HG03342 (cell line): ENCODE measurements at regions not wholly inside any gene's neighbourhood (a gene's known extent, or its start where the extent isn't known, plus 50 kb on each side); places are given as distances from the start of the nearest gene placed in this dataset.
"Not testable (repeated sequence)": the region's sequence is repeated elsewhere in the genome, so short reads cannot be mapped to it uniquely, and the experiment has no call there.

Experiments
- ATAC-seq: cut with Tn5 transposase; IDR thresholded peaks from one replicate; pipeline ENCODE4 v1.9.1; 2021; ENCODE audit warnings: mild to moderate bottlenecking, moderate library complexity; ENCODE audit not compliant: unreplicated experiment

- ATAC-seq, result no peak
Observed at GRCh38 chr3:22659651-22660475, 543.3 kb upstream of the UBE2E2 start.

- ATAC-seq, result no peak
Observed at GRCh38 chr3:22660606-22661005, 542.5 kb upstream of the UBE2E2 start.

DNA sequence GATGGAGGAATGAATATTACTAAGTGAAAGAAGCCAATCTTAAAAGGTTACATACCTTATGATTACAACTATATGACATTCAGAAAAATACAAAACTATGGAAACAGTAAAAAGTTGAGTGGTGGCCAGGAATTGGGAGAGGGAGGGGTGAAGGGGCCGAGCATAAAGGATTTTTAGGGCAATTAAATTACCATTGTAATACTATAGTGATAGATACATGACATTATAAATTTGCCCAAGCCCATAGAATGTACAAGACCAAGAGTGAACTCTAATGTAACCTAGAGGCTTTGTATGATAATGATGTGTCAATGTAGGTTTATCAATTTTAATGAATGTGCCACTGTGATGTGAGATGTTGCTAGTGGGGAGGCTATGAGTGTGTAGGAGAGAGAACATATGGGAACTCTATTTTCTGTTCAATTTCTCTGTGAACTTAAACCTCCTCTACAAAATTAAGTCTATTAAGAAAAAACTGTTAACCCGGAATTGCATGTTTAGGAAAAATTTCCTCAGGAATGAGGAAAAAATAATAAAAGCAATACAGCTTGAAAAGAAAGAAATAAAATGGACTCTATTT lies 541.9 kb upstream of the UBE2E2 start:
- ATAC-seq, result no peak

DNA sequence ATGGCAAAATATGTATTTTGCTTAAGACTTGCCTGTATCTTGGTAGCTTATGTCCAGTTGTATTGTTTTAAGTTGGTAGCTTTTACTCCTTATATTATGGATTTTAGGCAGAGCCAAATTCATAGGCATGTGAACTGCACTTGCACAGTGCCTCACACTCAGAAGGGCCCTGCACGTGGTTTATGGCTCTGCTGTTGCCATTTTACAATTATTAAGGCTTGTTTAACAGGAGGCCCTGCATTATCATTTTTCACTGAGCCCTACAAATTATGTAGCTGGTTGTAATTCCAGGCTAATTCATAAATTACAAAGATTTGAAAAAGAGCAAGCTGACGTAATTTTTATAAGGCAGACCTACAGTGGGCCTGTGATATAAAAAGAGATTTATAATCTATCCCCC lies 537.6 kb upstream of the UBE2E2 start:
- ATAC-seq, result no peak

DNA sequence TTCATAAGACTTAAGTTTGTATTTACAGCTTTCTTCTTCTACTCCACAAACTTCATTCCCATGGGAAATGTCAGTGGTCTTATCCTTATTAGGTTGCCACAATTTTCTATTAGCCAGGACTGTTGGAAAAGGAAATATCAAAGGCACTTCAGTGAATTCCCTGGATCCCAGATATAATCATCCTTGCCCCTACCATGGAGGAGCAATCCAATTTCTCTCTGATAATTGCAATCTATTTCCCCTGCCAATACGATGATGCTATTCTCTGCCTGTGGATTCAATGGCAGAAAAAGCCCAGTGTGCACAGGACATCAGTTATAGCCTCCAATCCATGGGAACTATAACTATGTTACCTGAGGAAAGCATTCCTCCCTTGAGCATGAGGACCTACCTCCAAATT lies 536.4 kb upstream of the UBE2E2 start:
- ATAC-seq, result no peak

- ATAC-seq, result no peak
Observed at GRCh38 chr3:22671848-22672247, 531.3 kb upstream of the UBE2E2 start.

- no peak for ATAC-seq
Observed at GRCh38 chr3:22684739-22685138, 518.4 kb upstream of the UBE2E2 start.

DNA sequence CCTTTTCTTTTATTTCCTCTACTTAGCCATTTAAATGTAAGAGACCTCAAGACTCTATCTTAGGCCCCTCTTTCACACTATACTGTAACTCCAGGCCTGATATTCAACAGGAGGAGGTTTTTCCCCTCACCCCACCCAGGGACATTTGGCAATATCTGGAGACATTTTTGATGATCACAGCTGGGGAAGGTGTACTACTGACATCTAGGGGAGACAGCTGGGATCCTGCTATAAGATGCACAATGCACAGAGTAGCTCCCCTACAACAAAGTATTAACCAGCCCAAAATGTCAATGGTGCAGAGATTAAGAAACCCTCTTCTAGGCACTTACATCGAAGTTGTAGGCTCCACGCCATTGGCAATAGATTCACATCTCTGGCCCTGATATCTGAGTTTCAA lies 517.5 kb upstream of the UBE2E2 start:
- no peak for ATAC-seq

DNA sequence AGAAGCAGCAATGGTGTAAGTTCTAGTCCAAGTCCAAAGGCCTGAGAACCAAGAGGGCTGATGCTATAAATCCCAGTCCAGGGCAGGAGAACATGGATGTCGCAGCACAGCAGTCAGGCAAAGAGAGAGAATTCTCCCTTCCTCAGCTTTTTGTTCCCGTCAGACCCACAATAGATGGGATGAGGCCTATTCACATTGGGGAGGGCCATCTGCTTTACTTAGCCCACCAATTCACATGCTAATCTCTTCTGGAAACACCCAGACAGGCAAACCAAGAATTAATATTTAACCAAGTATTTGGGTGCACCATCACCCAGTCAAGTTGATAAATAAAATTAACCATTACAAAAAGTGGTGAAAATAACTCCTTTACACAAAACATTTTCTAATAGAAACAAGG lies 511.7 kb upstream of the UBE2E2 start:
- no peak for ATAC-seq

- ATAC-seq, result no peak
Observed at GRCh38 chr3:22691856-22692628, 511.1 kb upstream of the UBE2E2 start.

GRCh38 chr3:22700876-22701275 lies 502.3 kb upstream of the UBE2E2 start:
- ATAC-seq, result no peak

- ATAC-seq, result no peak
Observed at GRCh38 chr3:22704166-22704565, 499.0 kb upstream of the UBE2E2 start.

DNA sequence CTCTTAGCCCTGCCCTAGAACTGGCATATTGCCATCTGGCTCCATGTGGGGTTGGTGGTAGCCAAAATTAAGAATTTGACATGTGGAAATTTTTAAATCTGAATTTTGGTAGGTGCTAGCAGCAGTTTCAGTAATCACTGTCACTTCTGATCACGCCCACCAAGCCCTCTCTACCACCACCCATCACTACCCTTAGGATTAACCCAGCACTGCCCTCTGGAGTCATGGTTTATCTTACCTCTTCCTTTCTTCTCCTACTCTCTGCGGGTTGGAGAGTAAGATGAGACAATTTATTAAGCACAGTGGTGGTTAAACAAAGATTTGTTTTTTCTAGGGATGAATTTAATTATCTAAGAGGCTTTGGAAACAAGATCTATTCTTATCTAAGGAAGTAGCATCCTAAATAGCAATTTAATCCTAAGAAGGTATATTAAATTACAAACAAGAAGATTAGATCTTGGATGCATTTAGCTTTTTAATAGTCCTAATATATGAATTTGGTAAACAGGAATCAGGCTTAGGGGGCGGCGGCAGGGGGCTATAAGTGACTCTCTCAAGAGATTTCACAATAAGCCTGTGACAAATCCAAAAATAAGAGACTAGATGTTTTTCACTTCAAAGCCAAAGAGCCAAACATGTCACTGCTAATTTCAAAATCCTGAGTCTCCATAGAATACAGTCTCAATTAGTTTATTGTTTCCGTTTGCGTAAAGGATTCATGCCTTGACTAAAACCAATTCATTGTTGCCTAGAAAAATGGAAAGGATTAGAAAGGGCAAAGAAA lies 498.4 kb upstream of the UBE2E2 start:
- no peak for ATAC-seq

- not testable (repeated sequence) for ATAC-seq
Observed at GRCh38 chr3:22706922-22707321, 496.2 kb upstream of the UBE2E2 start.

GRCh38 chr3:22713936-22714335 lies 489.2 kb upstream of the UBE2E2 start:
- ATAC-seq, result no peak

DNA sequence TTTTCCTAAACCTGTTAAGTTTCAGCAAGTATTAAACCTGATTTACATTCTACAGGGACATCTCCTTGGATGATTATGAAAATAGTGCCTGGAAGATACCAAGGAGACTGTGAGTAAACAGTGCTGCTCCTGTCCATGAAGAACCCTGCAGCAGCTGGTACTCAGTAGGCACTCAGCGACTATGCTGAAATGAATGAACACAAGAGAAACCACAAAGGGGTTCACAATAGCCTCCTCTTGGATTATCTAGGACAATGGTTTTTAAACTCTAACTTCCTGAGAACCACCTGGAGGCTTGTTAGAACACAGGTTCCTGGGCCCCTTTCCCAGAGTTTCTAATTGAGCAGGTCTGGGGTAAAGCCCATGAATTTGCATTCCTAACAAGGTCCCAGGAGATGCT lies 488.4 kb upstream of the UBE2E2 start:
- no peak for ATAC-seq

DNA sequence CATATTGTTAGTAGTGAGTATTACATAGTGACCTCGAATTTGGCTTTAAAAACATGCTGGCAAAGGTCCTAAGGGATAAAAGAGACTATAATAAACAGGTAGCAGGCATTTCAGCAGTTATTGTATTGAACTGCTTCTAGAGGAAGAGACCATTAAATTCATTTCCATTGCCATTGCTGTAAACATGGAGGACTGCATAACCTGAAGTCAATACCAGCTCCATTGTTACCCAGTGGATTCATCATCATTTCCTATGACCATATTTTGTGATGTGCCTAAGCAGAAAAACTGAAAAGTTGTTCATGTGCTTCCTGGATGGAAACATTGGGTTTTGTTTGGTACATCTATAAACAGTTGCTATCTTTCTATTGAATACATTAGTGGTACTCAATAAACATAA lies 482.5 kb upstream of the UBE2E2 start:
- no peak for ATAC-seq

DNA sequence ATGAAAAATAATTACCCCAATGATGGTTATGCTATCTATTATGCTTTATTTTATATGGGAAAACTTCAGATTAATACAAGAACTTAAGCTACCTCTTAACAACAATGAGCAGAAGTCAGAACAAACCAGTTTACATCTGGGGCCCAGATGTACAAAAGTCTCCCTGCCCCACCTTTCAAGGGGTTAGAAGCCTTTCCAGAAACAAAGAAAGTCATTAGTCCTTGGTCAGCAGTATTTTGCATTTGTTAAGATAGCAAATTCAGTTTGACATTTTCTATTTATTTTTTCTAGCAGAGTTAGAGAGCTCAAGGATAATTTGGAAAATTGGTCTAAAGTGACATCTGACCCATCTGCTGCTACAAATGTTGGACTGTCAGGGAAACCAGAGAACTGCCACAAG lies 478.7 kb upstream of the UBE2E2 start:
- no peak for ATAC-seq

DNA sequence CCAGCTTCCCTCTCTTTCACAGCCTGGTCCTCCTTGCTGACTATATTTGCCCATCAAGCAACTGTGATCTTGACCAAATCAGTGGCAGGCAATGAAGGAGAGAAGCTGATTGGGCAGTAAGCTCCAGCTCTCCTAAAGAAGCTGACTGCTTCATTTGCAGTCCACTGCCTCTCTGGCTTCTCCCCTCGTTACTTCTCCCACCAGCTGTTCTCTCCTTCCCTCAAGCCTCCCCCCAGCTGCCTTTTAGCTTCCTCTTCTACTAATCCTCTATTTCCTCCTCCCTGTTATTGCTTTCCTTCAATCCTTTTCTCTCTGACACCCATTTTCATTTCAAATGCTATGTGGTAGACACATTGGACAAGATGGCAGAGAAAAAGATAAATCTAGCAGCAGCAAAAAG lies 474.7 kb upstream of the UBE2E2 start:
- no peak for ATAC-seq

DNA sequence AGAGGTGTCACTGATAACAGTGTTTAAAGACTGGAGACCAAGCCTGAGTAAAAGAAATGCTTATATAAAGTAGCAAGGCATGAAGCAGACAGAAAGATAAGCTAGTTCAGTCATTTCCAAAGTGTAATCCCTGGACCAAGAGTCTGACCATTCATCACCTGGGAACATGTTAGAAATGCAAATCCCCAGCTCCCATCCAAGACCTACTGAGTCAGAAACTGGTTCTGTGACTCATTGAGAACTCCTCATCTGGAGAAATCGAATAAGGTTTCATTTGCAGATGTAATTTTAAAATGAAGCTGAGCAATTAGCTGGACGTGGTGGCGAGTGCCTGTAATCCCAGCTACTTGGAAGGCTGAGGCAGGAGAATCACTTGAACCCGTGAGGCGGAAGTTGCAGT lies 473.9 kb upstream of the UBE2E2 start:
- ATAC-seq, result no peak

DNA sequence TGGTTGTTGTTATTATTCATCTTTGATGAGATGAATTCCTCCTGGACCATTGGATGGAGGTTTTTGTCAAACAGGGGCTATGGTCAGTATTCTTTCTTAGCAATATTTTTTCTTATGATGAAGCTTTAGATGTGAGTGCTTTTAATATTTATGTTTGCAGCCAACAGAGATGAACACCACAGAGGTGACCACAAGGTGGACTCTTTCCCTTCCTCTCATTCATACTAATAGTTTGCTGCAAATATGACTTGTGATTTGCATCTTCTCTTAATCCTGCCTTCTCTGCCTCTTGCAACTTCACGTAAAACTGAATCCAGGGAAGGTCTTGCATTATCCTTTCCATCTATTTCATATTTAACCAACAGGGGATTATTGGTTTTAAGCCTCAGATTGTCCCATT lies 473.1 kb upstream of the UBE2E2 start:
- ATAC-seq, result no peak
